Neutrophil (primary cell): ENCODE measurements at regions not wholly inside any gene's neighbourhood (a gene's known extent, or its start where the extent isn't known, plus 50 kb on each side); places are given as distances from the start of the nearest gene placed in this dataset.

Source experiments
- H3K27ac ChIP-seq: fragments of 200-600 bp; sonication (generic); 2 replicates; pipeline ENCODE4 v1.5.1; 2016; ENCODE audit warnings: mild to moderate bottlenecking, moderate library complexity
- H3K27me3 ChIP-seq: fragments of 200-600 bp; sonication (generic); 2 replicates; pipeline ENCODE4 v1.6.0; 2016; ENCODE audit warnings: mild to moderate bottlenecking
- H3K36me3 ChIP-seq: fragments of 200-600 bp; sonication (generic); 2 replicates; pipeline ENCODE4 v1.5.1; 2017
- H3K4me1 ChIP-seq, 2 experiments: fragments of 200-600 bp in 1 of 2; sonication (generic) in 1 of 2; 1 replicate in 1 of 2; 2 replicates in 1 of 2; pipeline versions ENCODE4 v1.5.1 to v1.6.1; 2013 to 2016; ENCODE audit warnings: low read depth in 1 of 2, low read length in 1 of 2, mild to moderate bottlenecking in 1 of 2, moderate library complexity in 1 of 2; ENCODE audit not compliant: control insufficient read depth in 1 of 2, insufficient read depth in 1 of 2
- H3K4me3 ChIP-seq, 2 experiments: fragments of 200-600 bp in 1 of 2; sonication (generic) in 1 of 2; 1 replicate in 1 of 2; 2 replicates in 1 of 2; pipeline ENCODE4 v1.5.1; 2013 to 2016; ENCODE audit warnings: low read depth in 1 of 2, low read length in 1 of 2, mild to moderate bottlenecking in 1 of 2, moderate library complexity in 1 of 2
- H3K9me3 ChIP-seq: fragments of 200-600 bp; sonication (generic); 2 replicates; pipeline ENCODE4 v1.5.1; 2016
- TF ChIP-seq, protein P1 (sequence below): fragments of 200-600 bp; sonication (generic); IDR thresholded peaks from 2 replicates; pipeline ENCODE4 v1.5.1; 2016; ENCODE audit warnings: antibody characterized with exemption

DNA sequence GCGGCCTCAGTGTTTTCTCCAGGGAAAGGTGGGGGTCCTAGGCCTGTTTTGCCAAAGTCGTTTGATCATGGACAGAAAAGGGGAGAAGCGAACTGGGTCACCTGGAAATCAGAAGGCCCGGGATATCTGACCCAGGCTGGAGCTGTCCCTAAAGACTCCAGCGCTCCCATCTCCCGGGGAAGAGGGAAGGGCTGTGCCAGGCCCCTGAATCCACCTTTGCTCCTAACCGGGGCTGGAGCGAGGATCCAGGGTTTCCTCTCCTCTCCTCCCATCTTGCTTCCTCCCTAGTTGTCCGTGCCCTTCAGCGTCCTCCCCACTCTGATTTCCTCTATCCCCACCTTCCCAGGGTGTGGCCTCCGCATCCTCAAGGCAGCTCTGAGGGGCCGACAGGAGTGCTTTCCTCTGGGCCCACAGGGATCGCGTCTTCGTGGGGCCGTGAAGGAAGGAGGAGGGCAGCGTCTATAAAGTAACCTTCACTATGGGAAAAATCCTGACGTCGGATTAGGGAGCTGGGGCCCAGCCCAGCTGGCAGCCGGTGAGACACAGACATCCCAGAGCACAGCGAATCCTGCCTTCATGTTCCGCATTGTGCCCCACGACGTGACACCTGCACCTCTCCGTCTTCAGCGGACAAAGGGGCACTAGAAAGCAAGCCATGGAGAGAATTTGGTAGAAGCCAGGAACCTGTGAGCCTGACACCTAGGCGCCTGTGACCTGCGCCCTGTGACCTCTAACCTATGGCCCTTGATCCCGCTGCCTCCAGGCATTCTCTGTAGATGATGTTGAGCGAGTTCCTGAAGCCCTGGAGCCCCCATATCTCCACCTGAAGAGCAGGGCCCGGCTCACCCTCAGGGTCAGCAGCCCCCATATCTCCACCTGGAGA lies 212.7 kb upstream of the SALL3 start:
- H3K36me3 ChIP-seq: no peaks in the 10 kb centered on the region
- no peaks in the 10 kb centered on the region for H3K9me3 ChIP-seq
- H3K4me3 ChIP-seq: no peak overlapping the region
- no peak overlapping the region for H3K27ac ChIP-seq
- no peaks in the 10 kb centered on the region for H3K4me1 ChIP-seq
- TF ChIP-seq, protein P1, sequence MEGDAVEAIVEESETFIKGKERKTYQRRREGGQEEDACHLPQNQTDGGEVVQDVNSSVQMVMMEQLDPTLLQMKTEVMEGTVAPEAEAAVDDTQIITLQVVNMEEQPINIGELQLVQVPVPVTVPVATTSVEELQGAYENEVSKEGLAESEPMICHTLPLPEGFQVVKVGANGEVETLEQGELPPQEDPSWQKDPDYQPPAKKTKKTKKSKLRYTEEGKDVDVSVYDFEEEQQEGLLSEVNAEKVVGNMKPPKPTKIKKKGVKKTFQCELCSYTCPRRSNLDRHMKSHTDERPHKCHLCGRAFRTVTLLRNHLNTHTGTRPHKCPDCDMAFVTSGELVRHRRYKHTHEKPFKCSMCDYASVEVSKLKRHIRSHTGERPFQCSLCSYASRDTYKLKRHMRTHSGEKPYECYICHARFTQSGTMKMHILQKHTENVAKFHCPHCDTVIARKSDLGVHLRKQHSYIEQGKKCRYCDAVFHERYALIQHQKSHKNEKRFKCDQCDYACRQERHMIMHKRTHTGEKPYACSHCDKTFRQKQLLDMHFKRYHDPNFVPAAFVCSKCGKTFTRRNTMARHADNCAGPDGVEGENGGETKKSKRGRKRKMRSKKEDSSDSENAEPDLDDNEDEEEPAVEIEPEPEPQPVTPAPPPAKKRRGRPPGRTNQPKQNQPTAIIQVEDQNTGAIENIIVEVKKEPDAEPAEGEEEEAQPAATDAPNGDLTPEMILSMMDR: no peak
- peaks cover 25% of the 10 kb centered on the region for H3K27me3 ChIP-seq

DNA sequence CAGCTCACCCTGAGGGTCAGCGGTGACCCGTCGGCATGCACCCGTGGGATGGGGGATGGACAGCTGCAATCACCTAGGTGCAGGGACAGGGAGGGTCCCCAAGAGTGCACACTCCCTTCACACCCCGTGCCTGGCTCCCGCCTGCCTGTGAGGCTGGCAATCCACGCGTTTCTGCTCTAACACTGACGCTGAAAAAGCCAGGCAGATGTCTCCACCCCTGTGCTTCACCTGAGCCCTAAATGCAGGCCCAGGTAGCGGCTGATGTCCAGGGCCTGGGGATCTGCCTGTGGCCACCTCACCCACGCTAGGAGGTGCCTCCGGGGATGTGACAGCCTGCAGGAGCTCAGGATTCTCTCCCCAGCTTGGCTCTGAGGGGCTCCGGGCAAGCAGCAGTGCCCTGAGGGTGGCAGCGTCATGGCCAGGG lies 212.0 kb upstream of the SALL3 start:
- Histone ChIP-seq H3K27ac (no peak overlapping the region), H3K27me3 (peaks cover 25% of the 10 kb centered on the region), H3K4me1 (no peaks in the 10 kb centered on the region), H3K4me3 (no peak overlapping the region), H3K36me3 (no peaks in the 10 kb centered on the region), H3K9me3 (no peaks in the 10 kb centered on the region)
- TF ChIP-seq, protein P1: no peak

DNA sequence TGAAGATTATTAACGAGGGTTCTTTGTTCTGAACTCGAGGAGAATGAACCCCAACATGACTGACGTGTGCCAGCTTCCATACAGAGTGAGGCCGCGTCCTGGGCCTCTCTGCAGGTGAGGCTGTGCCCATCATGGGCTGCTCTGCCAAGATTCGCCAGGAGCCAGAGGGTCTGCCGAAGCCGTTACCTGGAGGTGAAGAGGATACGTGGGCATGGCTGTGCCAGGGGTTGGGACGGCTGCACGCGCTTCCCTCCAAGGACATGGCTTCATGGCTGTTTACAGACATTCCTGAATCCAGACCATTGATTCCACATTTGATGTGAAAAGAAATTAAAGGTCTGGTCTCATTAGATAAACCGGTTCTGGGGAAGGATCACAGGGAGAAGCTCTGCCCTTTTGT lies 211.4 kb upstream of the SALL3 start:
- TF ChIP-seq, protein P1: no peak
- H3K27ac ChIP-seq: no peak overlapping the region
- H3K9me3 ChIP-seq: no peaks in the 10 kb centered on the region
- H3K36me3 ChIP-seq: no peaks in the 10 kb centered on the region
- peaks cover 25% of the 10 kb centered on the region for H3K27me3 ChIP-seq
- H3K4me3 ChIP-seq: no peak overlapping the region
- H3K4me1 ChIP-seq: no peaks in the 10 kb centered on the region

DNA sequence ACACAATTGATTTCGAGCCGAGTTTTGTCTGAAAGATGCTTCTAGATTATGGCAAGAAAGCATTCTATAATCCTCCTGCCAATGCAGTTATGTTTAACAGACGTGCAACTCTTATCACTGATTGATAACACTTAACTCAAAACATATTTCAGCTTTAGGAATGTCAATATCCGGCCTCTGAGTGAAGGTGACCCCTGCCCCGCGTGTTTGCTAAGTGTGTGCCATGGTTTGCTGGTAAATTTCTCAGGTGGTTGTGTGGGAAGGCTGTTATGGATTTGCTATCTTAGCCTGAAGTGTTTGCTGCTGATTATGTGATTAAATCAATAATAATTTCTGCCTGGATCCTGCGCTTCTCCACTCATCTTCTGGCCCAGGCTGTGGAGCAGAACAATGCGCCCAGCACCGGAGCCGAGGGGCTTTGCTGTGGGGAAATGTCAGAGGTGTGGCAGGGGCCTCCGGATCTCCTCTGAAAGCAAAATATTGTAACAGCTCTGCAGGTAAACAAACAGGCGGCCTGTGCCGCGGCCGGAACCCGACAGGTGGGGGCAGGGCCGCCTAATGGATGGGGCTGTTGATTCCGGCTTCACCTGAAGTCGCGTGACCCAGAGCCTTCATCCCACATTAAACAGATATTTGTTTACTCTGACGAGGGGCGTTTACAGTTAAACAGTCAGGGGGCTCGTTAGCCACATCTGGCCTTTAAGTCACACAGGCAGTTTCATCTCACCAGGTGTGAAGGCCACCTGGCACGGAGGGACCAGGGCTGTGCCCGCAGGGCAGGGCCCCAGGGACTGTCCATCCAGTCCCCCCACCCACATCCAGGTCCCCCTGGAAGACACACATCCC lies 210.7 kb upstream of the SALL3 start:
- Histone ChIP-seq H3K27me3 (peaks cover 25% of the 10 kb centered on the region), H3K27ac (no peak overlapping the region), H3K9me3 (no peaks in the 10 kb centered on the region), H3K4me3 (no peak overlapping the region), H3K36me3 (no peaks in the 10 kb centered on the region), H3K4me1 (no peaks in the 10 kb centered on the region)
- TF ChIP-seq, protein P1: no peak

DNA sequence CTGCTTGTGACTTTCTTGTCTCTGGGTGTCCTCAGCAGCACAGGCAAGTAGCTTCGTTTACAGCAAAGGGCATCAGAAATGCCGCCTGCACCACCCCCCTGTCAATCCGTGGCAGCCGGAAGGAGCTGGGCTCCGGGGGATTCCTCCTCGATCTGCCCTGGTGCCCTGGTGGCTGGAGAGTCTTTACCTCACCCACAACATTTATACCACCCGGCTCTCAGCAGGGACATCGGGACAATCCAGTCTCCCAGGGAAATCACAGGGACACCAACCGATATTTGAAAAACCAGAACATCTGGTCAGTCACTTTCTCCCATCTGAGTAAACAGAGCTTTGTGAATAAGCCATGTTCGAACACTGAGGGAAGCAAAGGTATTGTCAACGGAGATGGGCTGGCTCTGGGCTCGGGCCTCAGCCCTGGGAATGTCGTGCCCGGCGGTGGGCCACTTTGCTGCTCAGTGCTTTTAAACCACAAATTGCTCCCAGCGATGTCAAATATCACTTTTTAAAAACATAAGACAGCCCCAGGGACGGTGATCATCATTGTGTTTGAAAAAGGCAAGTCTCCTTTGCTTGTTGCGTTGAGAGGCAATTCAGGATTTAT lies 210.0 kb upstream of the SALL3 start:
- TF ChIP-seq, protein P1: no peak
- H3K27ac ChIP-seq: no peak overlapping the region
- H3K9me3 ChIP-seq: no peaks in the 10 kb centered on the region
- no peak overlapping the region for H3K4me3 ChIP-seq
- no peaks in the 10 kb centered on the region for H3K4me1 ChIP-seq
- peaks cover 25% of the 10 kb centered on the region for H3K27me3 ChIP-seq
- no peaks in the 10 kb centered on the region for H3K36me3 ChIP-seq
